ENCODE measurements at regions not wholly inside any gene's neighbourhood (a gene's known extent, or its start where the extent isn't known, plus 50 kb on each side); places are given as distances from the start of the nearest gene placed in this dataset.

- TF ChIP-seq, protein P1, sequence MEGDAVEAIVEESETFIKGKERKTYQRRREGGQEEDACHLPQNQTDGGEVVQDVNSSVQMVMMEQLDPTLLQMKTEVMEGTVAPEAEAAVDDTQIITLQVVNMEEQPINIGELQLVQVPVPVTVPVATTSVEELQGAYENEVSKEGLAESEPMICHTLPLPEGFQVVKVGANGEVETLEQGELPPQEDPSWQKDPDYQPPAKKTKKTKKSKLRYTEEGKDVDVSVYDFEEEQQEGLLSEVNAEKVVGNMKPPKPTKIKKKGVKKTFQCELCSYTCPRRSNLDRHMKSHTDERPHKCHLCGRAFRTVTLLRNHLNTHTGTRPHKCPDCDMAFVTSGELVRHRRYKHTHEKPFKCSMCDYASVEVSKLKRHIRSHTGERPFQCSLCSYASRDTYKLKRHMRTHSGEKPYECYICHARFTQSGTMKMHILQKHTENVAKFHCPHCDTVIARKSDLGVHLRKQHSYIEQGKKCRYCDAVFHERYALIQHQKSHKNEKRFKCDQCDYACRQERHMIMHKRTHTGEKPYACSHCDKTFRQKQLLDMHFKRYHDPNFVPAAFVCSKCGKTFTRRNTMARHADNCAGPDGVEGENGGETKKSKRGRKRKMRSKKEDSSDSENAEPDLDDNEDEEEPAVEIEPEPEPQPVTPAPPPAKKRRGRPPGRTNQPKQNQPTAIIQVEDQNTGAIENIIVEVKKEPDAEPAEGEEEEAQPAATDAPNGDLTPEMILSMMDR (IDR thresholded peaks at IDR 0.05), result no peak
- no peak for TF ChIP-seq POLR2A (IDR thresholded peaks at IDR 0.05)
Measured at GRCh38 chr9:79284081-79284480, 287.7 kb upstream of the TLE4 start.

Measured in thyroid gland (tissue), 4 donors.